ENCODE measurements at regions not wholly inside any gene's neighbourhood (a gene's known extent, or its start where the extent isn't known, plus 50 kb on each side); places are given as distances from the start of the nearest gene placed in this dataset.

DNA sequence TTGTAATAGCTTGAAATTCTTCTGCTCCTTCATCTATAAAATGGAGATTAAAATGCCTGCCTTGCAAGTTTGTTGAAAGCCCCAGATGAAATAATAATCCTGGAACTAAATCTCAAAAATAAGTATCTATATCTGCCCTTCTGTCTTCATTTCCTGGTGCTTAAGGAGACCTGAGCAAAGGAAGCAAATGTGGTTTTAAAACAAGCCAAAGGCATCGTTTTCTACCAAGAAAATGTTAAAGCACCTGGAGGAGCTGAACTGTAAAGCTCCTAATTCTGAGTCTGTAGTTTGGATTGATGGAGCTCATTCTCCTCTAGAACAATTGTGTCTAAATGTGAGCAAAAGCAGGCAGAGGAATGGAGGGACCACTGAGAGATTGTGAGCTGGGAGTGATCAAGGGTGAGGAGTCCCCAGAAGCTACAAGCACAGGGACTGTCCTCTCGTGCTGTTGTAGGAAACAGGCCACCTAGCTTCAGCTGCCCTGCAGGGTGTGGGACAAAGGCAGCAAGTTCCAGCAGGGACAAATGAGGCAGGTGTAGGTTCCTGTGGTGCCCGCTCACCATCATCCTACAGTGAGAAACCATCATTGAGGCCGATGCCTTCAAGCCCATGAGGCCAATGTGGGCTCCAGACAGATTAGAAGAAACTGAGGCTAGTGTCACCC is 420.7 kb upstream of the TRIB2 start:
- H3K4me3 Mint-ChIP-seq: no peak overlapping the region
- H3K4me1 Mint-ChIP-seq: no peaks in the 10 kb centered on the region
- H3K27me3 ChIP-seq: no peaks in the 10 kb centered on the region
- H2AFZ ChIP-seq (replicated peaks): no peak overlapping the region
- H3K27me3 Mint-ChIP-seq (ENCODE audit: insufficient read depth, low read depth): peaks cover 9% of the 10 kb centered on the region
- no peaks in the 10 kb centered on the region for H3K36me3 Mint-ChIP-seq
- H3K27ac ChIP-seq: no peak overlapping the region
- H3K27ac Mint-ChIP-seq: no peak overlapping the region
- H4K20me1 ChIP-seq (ENCODE audit: low read depth): no peaks in the 10 kb centered on the region
- H3K79me2 ChIP-seq (ENCODE audit: low read depth): no peaks in the 10 kb centered on the region
- H3K4me2 ChIP-seq: no peak overlapping the region
- H3F3A ChIP-seq (ENCODE audit: low read depth): no peaks in the 10 kb centered on the region
- no peak overlapping the region for H3K9ac ChIP-seq
- DNase-seq (ENCODE audit: low spot score): no peak
- H3K9me3 ChIP-seq (ENCODE audit: low read depth): no peaks in the 10 kb centered on the region
- no peaks in the 10 kb centered on the region for H3K36me3 ChIP-seq
- TF ChIP-seq EZH2phosphoT487 (IDR thresholded peaks at IDR 0.05) (no peak), EZH2 (IDR thresholded peaks at IDR 0.05) (no peak)
- TF ChIP-seq, protein P1, sequence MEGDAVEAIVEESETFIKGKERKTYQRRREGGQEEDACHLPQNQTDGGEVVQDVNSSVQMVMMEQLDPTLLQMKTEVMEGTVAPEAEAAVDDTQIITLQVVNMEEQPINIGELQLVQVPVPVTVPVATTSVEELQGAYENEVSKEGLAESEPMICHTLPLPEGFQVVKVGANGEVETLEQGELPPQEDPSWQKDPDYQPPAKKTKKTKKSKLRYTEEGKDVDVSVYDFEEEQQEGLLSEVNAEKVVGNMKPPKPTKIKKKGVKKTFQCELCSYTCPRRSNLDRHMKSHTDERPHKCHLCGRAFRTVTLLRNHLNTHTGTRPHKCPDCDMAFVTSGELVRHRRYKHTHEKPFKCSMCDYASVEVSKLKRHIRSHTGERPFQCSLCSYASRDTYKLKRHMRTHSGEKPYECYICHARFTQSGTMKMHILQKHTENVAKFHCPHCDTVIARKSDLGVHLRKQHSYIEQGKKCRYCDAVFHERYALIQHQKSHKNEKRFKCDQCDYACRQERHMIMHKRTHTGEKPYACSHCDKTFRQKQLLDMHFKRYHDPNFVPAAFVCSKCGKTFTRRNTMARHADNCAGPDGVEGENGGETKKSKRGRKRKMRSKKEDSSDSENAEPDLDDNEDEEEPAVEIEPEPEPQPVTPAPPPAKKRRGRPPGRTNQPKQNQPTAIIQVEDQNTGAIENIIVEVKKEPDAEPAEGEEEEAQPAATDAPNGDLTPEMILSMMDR (IDR thresholded peaks at IDR 0.05): no peak
- H3K9me3 Mint-ChIP-seq: no peaks in the 10 kb centered on the region
- no peak overlapping the region for H3K4me3 ChIP-seq
- peaks cover 4% of the 10 kb centered on the region for H3K4me1 ChIP-seq

DNA sequence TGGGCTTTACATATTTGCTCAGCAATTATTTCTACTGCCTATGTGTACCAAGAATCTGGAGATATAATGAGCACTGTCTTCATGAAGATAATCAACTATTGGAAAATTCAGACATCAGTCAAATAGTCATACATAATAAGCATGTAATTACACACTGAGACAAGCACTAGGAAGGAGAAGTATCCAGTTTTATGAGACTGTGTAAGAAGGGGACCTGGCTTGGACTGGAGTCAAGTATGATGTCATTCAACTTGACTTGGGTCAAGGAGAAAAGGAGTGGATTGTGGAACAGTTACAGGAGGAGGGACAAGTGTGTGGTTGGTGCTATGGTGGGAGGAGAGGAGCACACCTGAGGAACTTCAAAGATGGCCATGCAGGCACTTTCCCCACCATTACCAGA is 419.8 kb upstream of the TRIB2 start:
- no peaks in the 10 kb centered on the region for H3K36me3 ChIP-seq
- no peak overlapping the region for H3K4me3 ChIP-seq
- H3K27me3 ChIP-seq: no peaks in the 10 kb centered on the region
- Mint-ChIP-seq H3K36me3 (no peaks in the 10 kb centered on the region), H3K27ac (no peak overlapping the region), H3K9me3 (peaks cover 2% of the 10 kb centered on the region), H3K27me3 (ENCODE audit: insufficient read depth, low read depth) (peaks cover 9% of the 10 kb centered on the region), H3K4me1 (peaks cover 2% of the 10 kb centered on the region), H3K4me3 (no peak overlapping the region)
- H4K20me1 ChIP-seq (ENCODE audit: low read depth): no peaks in the 10 kb centered on the region
- H3K9ac ChIP-seq: no peak overlapping the region
- no peak for DNase-seq (ENCODE audit: low spot score)
- peaks cover 7% of the 10 kb centered on the region for H3K4me1 ChIP-seq
- H3K79me2 ChIP-seq (ENCODE audit: low read depth): no peaks in the 10 kb centered on the region
- H2AFZ ChIP-seq (replicated peaks): no peak overlapping the region
- TF ChIP-seq EZH2 (IDR thresholded peaks at IDR 0.05): no peak
- no peak for TF ChIP-seq EZH2phosphoT487 (IDR thresholded peaks at IDR 0.05)
- TF ChIP-seq, protein P1 (IDR thresholded peaks at IDR 0.05): no peak
- H3K9me3 ChIP-seq (ENCODE audit: low read depth): no peaks in the 10 kb centered on the region
- H3K4me2 ChIP-seq: no peak overlapping the region
- no peaks in the 10 kb centered on the region for H3F3A ChIP-seq (ENCODE audit: low read depth)
- no peak overlapping the region for H3K27ac ChIP-seq

DNA sequence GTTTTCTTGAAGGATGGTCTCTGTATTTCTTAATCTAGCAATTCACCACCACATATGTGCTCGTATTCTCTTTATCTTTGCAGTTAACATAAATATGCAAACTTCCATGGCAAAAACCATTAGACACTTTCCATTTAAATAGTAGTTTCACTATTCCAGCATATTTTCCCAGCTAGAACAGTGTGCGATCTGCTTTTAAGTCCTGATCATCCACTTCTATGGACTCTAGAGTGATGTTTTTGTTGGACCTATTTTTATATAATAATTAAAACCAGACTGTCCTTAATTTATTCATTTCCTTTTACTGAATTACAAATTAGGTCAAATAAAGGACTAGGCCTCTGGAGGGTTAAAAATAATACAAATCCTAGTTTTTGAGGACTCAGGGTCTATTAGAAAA is 418.4 kb upstream of the TRIB2 start:
- no peak overlapping the region for H3K4me3 ChIP-seq
- H3K4me3 Mint-ChIP-seq: no peak overlapping the region
- H3K79me2 ChIP-seq (ENCODE audit: low read depth): no peaks in the 10 kb centered on the region
- no peaks in the 10 kb centered on the region for H4K20me1 ChIP-seq (ENCODE audit: low read depth)
- no peaks in the 10 kb centered on the region for H3K9me3 ChIP-seq (ENCODE audit: low read depth)
- H3K27me3 ChIP-seq: no peaks in the 10 kb centered on the region
- no peaks in the 10 kb centered on the region for H3K36me3 ChIP-seq
- no peak overlapping the region for H3K4me2 ChIP-seq
- no peak overlapping the region for H3K27ac Mint-ChIP-seq
- H3K9ac ChIP-seq: no peak overlapping the region
- DNase-seq (ENCODE audit: low spot score): no peak
- peaks cover 9% of the 10 kb centered on the region for H3K27me3 Mint-ChIP-seq (ENCODE audit: insufficient read depth, low read depth)
- peaks cover 8% of the 10 kb centered on the region for H3K4me1 Mint-ChIP-seq
- no peaks in the 10 kb centered on the region for H3K36me3 Mint-ChIP-seq
- H3K27ac ChIP-seq: no peak overlapping the region
- no peak for TF ChIP-seq EZH2 (IDR thresholded peaks at IDR 0.05)
- TF ChIP-seq EZH2phosphoT487 (IDR thresholded peaks at IDR 0.05): no peak
- TF ChIP-seq, protein P1 (IDR thresholded peaks at IDR 0.05): no peak
- H3K4me1 ChIP-seq: peaks cover 7% of the 10 kb centered on the region
- peaks cover 3% of the 10 kb centered on the region for H3K9me3 Mint-ChIP-seq
- H3F3A ChIP-seq (ENCODE audit: low read depth): no peaks in the 10 kb centered on the region
- no peak overlapping the region for H2AFZ ChIP-seq (replicated peaks)
